BE2C (cell line): ENCODE measurements at regions not wholly inside any gene's neighbourhood (a gene's known extent, or its start where the extent isn't known, plus 50 kb on each side); places are given as distances from the start of the nearest gene placed in this dataset.
"Not testable (repeated sequence)": the region's sequence is repeated elsewhere in the genome, so short reads cannot be mapped to it uniquely, and the experiment has no call there.

Source experiments
- DNase-seq: peaks from one replicate; pipeline ENCODE4 v3.0.0-alpha.2; 2020
- H3K27me3 ChIP-seq: fragments of 250-450 bp; sonication (Bioruptor Pico); 2 replicates; pipeline ENCODE4 v1.5.1; 2020; ENCODE audit warnings: mild to moderate bottlenecking
- H3K36me3 ChIP-seq: fragments of 250-450 bp; sonication (Bioruptor Pico); 2 replicates; pipeline ENCODE4 v1.5.1; 2020; ENCODE audit warnings: mild to moderate bottlenecking
- H3K4me1 ChIP-seq: fragments of 250-450 bp; sonication (Bioruptor Pico); 2 replicates; pipeline ENCODE4 v1.5.1; 2020
- H3K4me3 ChIP-seq: 2 replicates; pipeline ENCODE4 v1.5.1; 2011; ENCODE audit warnings: low read depth, low read length
- H3K9me3 ChIP-seq: fragments of 250-450 bp; sonication (Bioruptor Pico); 2 replicates; pipeline ENCODE4 v1.5.1; 2020
- TF ChIP-seq, protein P1 (sequence below): IDR thresholded peaks from 2 replicates; pipeline ENCODE4 v1.5.1; 2012; ENCODE audit warnings: mild to moderate bottlenecking, low read depth, low read length

DNA sequence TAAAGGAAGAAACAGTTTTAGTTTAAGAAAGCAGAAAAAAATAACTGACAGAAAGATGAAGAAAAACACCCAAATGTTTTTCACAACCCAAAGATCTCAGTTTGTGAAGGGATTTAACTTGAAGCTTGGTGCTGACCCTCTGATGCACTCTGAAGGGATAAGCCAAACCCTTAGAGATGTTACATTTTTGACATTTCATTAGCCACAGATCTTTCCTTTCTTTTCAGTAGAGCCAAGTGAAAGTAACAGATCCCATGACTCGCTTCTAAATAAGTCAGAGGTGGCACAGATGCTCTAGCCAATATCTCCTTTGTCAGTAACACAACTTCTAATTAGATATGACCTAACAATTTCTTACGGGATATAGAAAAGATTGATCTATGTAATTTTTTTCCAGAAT, 394.5 kb upstream of the EDIL3 start:
- Histone ChIP-seq H3K27me3 (no peaks in the 10 kb centered on the region), H3K4me3 (no peak overlapping the region), H3K9me3 (no peaks in the 10 kb centered on the region), H3K4me1 (peaks cover 24% of the 10 kb centered on the region), H3K36me3 (no peaks in the 10 kb centered on the region)
- no peak for DNase-seq
- TF ChIP-seq, protein P1, sequence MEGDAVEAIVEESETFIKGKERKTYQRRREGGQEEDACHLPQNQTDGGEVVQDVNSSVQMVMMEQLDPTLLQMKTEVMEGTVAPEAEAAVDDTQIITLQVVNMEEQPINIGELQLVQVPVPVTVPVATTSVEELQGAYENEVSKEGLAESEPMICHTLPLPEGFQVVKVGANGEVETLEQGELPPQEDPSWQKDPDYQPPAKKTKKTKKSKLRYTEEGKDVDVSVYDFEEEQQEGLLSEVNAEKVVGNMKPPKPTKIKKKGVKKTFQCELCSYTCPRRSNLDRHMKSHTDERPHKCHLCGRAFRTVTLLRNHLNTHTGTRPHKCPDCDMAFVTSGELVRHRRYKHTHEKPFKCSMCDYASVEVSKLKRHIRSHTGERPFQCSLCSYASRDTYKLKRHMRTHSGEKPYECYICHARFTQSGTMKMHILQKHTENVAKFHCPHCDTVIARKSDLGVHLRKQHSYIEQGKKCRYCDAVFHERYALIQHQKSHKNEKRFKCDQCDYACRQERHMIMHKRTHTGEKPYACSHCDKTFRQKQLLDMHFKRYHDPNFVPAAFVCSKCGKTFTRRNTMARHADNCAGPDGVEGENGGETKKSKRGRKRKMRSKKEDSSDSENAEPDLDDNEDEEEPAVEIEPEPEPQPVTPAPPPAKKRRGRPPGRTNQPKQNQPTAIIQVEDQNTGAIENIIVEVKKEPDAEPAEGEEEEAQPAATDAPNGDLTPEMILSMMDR = no peak

DNA sequence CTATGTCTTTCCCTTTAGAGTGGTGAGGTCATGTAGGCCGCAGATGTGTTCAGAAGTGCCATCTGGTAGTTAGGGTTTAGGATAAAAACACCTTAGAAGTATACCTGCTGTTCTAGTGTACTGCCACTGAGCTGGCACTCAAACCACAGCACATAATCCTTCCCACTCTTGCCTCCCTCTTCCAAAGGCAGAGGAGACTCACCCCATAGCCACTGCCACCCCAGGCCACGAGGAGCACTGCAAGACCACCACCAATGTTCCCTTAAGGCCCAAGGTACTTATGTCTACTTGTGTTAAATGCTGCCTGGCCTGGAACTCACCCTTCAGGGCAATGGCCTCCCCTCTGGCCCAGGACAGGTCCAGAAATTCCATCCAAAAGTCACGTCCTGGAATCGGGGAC, 379.5 kb upstream of the EDIL3 start:
- no peak for DNase-seq
- no peaks in the 10 kb centered on the region for H3K9me3 ChIP-seq
- TF ChIP-seq, protein P1 = no peak
- H3K4me3 ChIP-seq = no peak overlapping the region
- no peaks in the 10 kb centered on the region for H3K4me1 ChIP-seq
- no peaks in the 10 kb centered on the region for H3K27me3 ChIP-seq
- H3K36me3 ChIP-seq = no peaks in the 10 kb centered on the region

DNA sequence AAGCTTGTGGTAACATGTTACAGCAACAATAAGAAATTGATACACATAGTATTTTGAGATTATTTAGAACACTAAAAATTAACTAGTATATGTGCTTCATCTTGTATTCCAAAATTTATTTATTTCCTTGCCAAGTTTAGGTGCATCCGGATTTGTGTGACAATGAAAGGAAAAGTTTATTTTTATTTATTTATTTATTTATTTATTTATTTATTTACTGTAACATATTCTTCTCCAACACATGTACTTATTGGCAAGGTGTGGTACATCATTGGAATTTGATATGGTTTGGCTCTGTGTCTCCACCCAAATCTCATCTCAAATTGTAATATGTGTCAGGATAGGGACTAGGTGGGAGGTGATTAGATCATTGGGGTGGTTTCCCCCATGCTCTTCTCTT, 373.3 kb upstream of the EDIL3 start:
- H3K27me3 ChIP-seq = no peaks in the 10 kb centered on the region
- H3K36me3 ChIP-seq = no peaks in the 10 kb centered on the region
- no peaks in the 10 kb centered on the region for H3K9me3 ChIP-seq
- DNase-seq = no peak
- TF ChIP-seq, protein P1 = no peak
- H3K4me3 ChIP-seq = no peak overlapping the region
- no peaks in the 10 kb centered on the region for H3K4me1 ChIP-seq

DNA sequence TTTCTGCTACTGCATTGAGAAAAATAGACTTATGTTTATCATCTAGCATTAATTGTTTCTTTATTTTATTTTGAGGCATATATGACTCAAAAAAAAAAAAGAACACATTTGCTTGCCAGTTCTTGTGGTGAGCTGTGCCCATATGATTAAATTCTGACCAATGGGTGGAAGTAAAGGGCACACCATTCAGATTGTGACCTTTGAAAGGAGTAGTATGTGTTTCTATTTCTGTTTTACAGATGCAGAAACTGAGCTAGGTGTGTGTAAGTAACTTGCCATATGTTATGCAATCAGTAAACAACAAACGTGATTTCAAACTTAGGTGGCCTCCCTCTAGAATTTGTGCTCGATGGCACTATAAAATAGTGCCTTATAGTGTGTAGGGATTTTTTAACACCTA, 368.1 kb upstream of the EDIL3 start:
- H3K36me3 ChIP-seq = no peaks in the 10 kb centered on the region
- H3K4me3 ChIP-seq = no peak overlapping the region
- no peaks in the 10 kb centered on the region for H3K9me3 ChIP-seq
- H3K27me3 ChIP-seq = no peaks in the 10 kb centered on the region
- H3K4me1 ChIP-seq = no peaks in the 10 kb centered on the region
- TF ChIP-seq, protein P1 = no peak
- DNase-seq = no peak

DNA sequence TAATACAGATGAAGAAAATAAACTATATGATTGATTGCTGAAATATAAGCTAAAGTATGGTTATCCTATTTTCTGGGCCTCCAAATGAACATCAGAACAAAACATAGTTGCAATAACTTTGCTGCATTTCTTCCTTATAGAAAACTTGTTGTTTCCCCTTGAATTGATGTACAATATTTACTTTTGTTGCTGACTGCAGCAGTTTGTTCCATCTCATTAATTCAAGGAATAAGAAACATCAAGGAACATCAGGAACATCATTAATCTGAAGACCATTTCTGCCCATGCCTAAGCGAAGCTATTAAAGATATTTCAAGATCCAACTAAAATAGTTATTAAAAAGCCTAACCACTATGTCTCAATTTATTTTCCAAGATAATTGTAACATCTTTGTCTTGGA, 363.6 kb upstream of the EDIL3 start:
- Histone ChIP-seq H3K4me1 (no peaks in the 10 kb centered on the region), H3K4me3 (no peak overlapping the region), H3K9me3 (no peaks in the 10 kb centered on the region), H3K36me3 (no peaks in the 10 kb centered on the region), H3K27me3 (no peaks in the 10 kb centered on the region)
- DNase-seq = no peak
- TF ChIP-seq, protein P1 = no peak

DNA sequence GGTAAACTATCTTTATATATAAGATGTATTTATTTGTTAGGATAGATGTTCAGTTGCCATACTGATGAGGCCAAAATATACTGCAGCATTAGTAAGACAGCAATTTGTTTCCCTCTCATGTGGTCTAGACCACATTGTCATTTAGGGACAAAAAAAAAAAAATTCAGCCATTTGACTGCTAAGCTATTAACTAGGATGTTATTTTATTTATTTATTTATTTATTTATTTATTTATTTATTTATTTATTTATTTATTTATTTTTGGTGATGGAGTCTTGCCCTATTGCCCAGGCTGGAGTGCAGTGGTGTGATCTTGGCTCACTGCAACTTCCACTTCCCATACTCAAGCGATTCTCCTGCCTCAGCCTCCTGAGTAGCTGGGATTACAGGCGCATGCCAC, 361.6 kb upstream of the EDIL3 start:
- H3K4me3 ChIP-seq, H3K27me3 ChIP-seq, H3K36me3 ChIP-seq, DNase-seq, H3K9me3 ChIP-seq, H3K4me1 ChIP-seq: not testable (repeated sequence)

DNA sequence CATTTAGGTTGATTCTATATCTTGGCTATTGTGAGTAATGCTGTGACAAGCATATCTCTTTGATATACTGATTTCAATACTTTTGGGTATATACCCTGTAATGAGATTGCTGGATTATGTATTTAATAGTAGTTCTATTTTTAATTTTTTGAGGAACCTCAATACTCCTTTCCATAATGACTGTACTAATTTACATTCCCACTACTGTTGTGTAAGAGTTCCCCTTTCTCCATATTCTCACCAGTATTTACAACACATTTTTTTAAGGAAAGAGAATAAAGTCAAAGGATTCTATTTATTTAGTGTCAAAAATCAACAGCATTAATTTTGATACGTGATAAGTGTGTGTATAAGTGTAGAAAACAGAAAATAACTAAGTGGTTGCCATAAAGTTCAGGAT, 356.4 kb upstream of the EDIL3 start:
- Histone ChIP-seq H3K36me3 (no peaks in the 10 kb centered on the region), H3K9me3 (no peaks in the 10 kb centered on the region), H3K4me3 (no peak overlapping the region), H3K27me3 (no peaks in the 10 kb centered on the region), H3K4me1 (no peaks in the 10 kb centered on the region)
- DNase-seq = no peak
- TF ChIP-seq, protein P1 = no peak
